PFSK-1 (cell line): ENCODE measurements at regions not wholly inside any gene's neighbourhood (a gene's known extent, or its start where the extent isn't known, plus 50 kb on each side); places are given as distances from the start of the nearest gene placed in this dataset.

Experiments
- FOXP2 ChIP-seq: optimal IDR thresholded peaks from 2 replicates; pipeline ENCODE3; 2011; ENCODE audit warnings: borderline replicate concordance, control low read depth, inconsistent platforms; ENCODE audit not compliant: insufficient read depth; ENCODE audit errors: extremely low read length, extremely low read depth
- POLR2AphosphoS5 ChIP-seq: IDR thresholded peaks from 2 replicates; pipeline ENCODE4 v1.6.1; 2012; ENCODE audit warnings: low read depth, mild to moderate bottlenecking, control low read depth, low read length, moderate library complexity
- REST ChIP-seq, 2 experiments: IDR thresholded peaks; 2 replicates each; pipeline versions ENCODE4 v1.6.1 to v1.8.0; 2011 to 2012; ENCODE audit warnings: low read depth in 2 of 2, low read length in 2 of 2, control low read depth in 1 of 2, inconsistent platforms in 1 of 2, mild to moderate bottlenecking in 1 of 2, moderate library complexity in 1 of 2; ENCODE audit not compliant: insufficient read depth in 1 of 2
- SIN3A ChIP-seq: IDR thresholded peaks from 2 replicates; pipeline ENCODE4 v1.6.1; 2012; ENCODE audit warnings: mild to moderate bottlenecking, low read length, moderate library complexity, borderline replicate concordance; ENCODE audit not compliant: insufficient read depth
- TAF1 ChIP-seq: IDR thresholded peaks from 2 replicates; pipeline ENCODE4 v1.6.1; 2012; ENCODE audit warnings: low read length, control low read depth, borderline replicate concordance; ENCODE audit not compliant: insufficient read depth

GRCh38 chr1:36570478-36571060, 87.9 kb upstream of the CSF3R start:
- TF ChIP-seq POLR2AphosphoS5: no peak
- TF ChIP-seq FOXP2: no peak
- TF ChIP-seq REST (IDR thresholded peaks at IDR 0.05; ENCODE audit: insufficient read depth in 1 of 2, low read depth in 2 of 2, low read length in 2 of 2): no peak
- TF ChIP-seq SIN3A: no peak
- no peak for TF ChIP-seq TAF1

- no peak for TF ChIP-seq SIN3A
- no peak for TF ChIP-seq FOXP2
- no peak for TF ChIP-seq REST (IDR thresholded peaks at IDR 0.05; ENCODE audit: insufficient read depth in 1 of 2, low read depth in 2 of 2, low read length in 2 of 2)
- TF ChIP-seq POLR2AphosphoS5: no peak
- no peak for TF ChIP-seq TAF1
These were observed 87.3 kb upstream of the CSF3R start for GRCh38 chr1:36570006-36570405.

- no peak for TF ChIP-seq POLR2AphosphoS5
- no peak for TF ChIP-seq REST (IDR thresholded peaks at IDR 0.05; ENCODE audit: insufficient read depth in 1 of 2, low read depth in 2 of 2, low read length in 2 of 2)
- TF ChIP-seq TAF1: no peak
- TF ChIP-seq SIN3A: no peak
- no peak for TF ChIP-seq FOXP2
These were observed 85.1 kb upstream of the CSF3R start for GRCh38 chr1:36567601-36568341.

GRCh38 chr1:36565576-36566501, 83.1 kb upstream of the CSF3R start:
- TF ChIP-seq POLR2AphosphoS5 (no peak), REST (IDR thresholded peaks at IDR 0.05; ENCODE audit: insufficient read depth in 1 of 2, low read depth in 2 of 2, low read length in 2 of 2) (no peak), FOXP2 (no peak), TAF1 (no peak), SIN3A (no peak)
